PC-9 (cell line): ENCODE measurements at regions not wholly inside any gene's neighbourhood (a gene's known extent, or its start where the extent isn't known, plus 50 kb on each side); places are given as distances from the start of the nearest gene placed in this dataset.

Experiments used
- BruUV-seq: library from RNA; stranded (reverse); fragments of 400-500 nt; replicated peaks from 2 replicates; lab custom pipeline; 2021; lab: Mats Ljungman, UMichigan
- CTCF ChIA-PET: fragments of 300-600 bp; sonication (Branson Sonifier 250); formaldehyde crosslinking; loops from one replicate; lab custom pipeline; 2022; ENCODE audit warnings: antibody characterized with exemption; lab: Charles Lee
- POLR2A ChIA-PET: fragments of 300-600 bp; sonication (Branson Sonifier 250); formaldehyde crosslinking; loops from one replicate; lab custom pipeline; 2022; ENCODE audit warnings: antibody characterized with exemption; ENCODE audit not compliant: unreplicated experiment; lab: Charles Lee
- DNase-seq, 2 experiments: peaks; one replicate each; pipeline versions ENCODE4 v3.0.0 to v3.0.0-alpha.2; 2015 to 2022; ENCODE audit warnings: mixed read lengths in 1 of 2
- H2AFZ ChIP-seq: fragments of 200-600 bp; sonication (generic); 2 replicates; pipeline ENCODE4 v1.8.1; 2017; ENCODE audit warnings: antibody characterized with exemption
- H3F3A ChIP-seq: fragments of 200-600 bp; sonication (generic); 2 replicates; pipeline ENCODE4 v1.8.1; 2017; ENCODE audit warnings: antibody characterized with exemption, mild to moderate bottlenecking, low read depth; ENCODE audit not compliant: insufficient read depth
- H3K27ac ChIP-seq: fragments of 200-600 bp; sonication (generic); 2 replicates; pipeline ENCODE4 v1.6.1; 2016; ENCODE audit warnings: mixed run types
- H3K27me3 ChIP-seq: fragments of 200-600 bp; sonication (generic); 2 replicates; pipeline ENCODE4 v1.6.1; 2016; ENCODE audit warnings: low read depth, mixed run types; ENCODE audit not compliant: insufficient read depth
- H3K36me3 ChIP-seq: fragments of 200-600 bp; sonication (generic); 2 replicates; pipeline ENCODE4 v1.6.1; 2016; ENCODE audit warnings: low read depth, mixed run types
- H3K4me1 ChIP-seq: fragments of 200-600 bp; sonication (generic); replicated peaks from 2 replicates; pipeline ENCODE4 v1.6.1; 2016; ENCODE audit warnings: mixed run types; ENCODE audit not compliant: insufficient read depth
- H3K4me2 ChIP-seq: fragments of 200-600 bp; sonication (generic); 2 replicates; pipeline ENCODE4 v1.6.1; 2017; ENCODE audit warnings: mixed run types
- H3K4me3 ChIP-seq: fragments of 200-600 bp; sonication (generic); 2 replicates; pipeline ENCODE4 v1.6.1; 2016; ENCODE audit warnings: mixed run types
- H3K79me2 ChIP-seq: fragments of 200-600 bp; sonication (generic); 2 replicates; pipeline ENCODE4 v1.6.1; 2017; ENCODE audit warnings: low read depth, mixed run types
- H3K9me2 ChIP-seq: fragments of 200-600 bp; sonication (generic); 2 replicates; pipeline ENCODE4 v1.8.1; 2017; ENCODE audit warnings: mild to moderate bottlenecking; ENCODE audit not compliant: insufficient read depth
- H3K9me3 ChIP-seq: fragments of 200-600 bp; sonication (generic); 2 replicates; pipeline ENCODE4 v1.8.1; 2016; ENCODE audit warnings: low read depth; ENCODE audit not compliant: insufficient read depth
- H4K20me1 ChIP-seq: fragments of 200-600 bp; sonication (generic); 2 replicates; pipeline ENCODE4 v1.8.1; 2017; ENCODE audit not compliant: insufficient read depth
- CTCF ChIP-seq: fragments of 200-600 bp; sonication (generic); conservative IDR thresholded peaks from 2 replicates; pipeline ENCODE4 v1.6.1; 2017; ENCODE audit warnings: mixed run types, antibody characterized with exemption, mild to moderate bottlenecking, moderate library complexity
- EZH2 ChIP-seq: fragments of 200-600 bp; sonication (generic); IDR thresholded peaks from 2 replicates; pipeline ENCODE4 v1.8.0; 2017; ENCODE audit warnings: antibody characterized with exemption, low read depth
- intact Hi-C: fragments of 100-400 bp; cut with micrococcal nuclease; formaldehyde crosslinking; loops from one replicate; pipeline ENCODE4 v1.10.0; 2022; ENCODE audit not compliant: unreplicated experiment

GRCh38 chr4:123783151-123783790, 386.7 kb downstream of the SPRY1 start:
- no TSS peak for BruUV-seq
- H3K79me2 ChIP-seq = no peaks in the 10 kb centered on the region
- POLR2A ChIA-PET = no interaction called here
- no peak for DNase-seq
- H3K4me1 ChIP-seq = peaks cover 4% of the 10 kb centered on the region; the same call in 1 of the 2 replicates
- no peaks in the 10 kb centered on the region for H3K36me3 ChIP-seq
- CTCF ChIA-PET = no interaction called here
- no peak overlapping the region for H3K4me2 ChIP-seq
- H2AFZ ChIP-seq = no peak overlapping the region
- H3K9me3 ChIP-seq = no peaks in the 10 kb centered on the region
- H4K20me1 ChIP-seq = no peaks in the 10 kb centered on the region
- no peak for TF ChIP-seq CTCF
- TF ChIP-seq EZH2 = no peak
- no peak overlapping the region for H3K4me3 ChIP-seq
- no peaks in the 10 kb centered on the region for H3K9me2 ChIP-seq
- H3K27ac ChIP-seq = no peak overlapping the region
- 0 out of 2 replicates have a peak, but pooled peaks cover 5% of the 10 kb centered on the region for H3F3A ChIP-seq
- H3K27me3 ChIP-seq = no peaks in the 10 kb centered on the region
- intact Hi-C loops = no loop called here

GRCh38 chr4:123783921-123784320, 387.3 kb downstream of the SPRY1 start:
- TF ChIP-seq EZH2 (no peak), CTCF (no peak)
- Histone ChIP-seq H3K27me3 (no peaks in the 10 kb centered on the region), H3K4me1 (peaks cover 4% of the 10 kb centered on the region; the same call in 1 of the 2 replicates), H4K20me1 (no peaks in the 10 kb centered on the region), H3K9me2 (no peaks in the 10 kb centered on the region), H3K4me2 (no peak overlapping the region), H3K9me3 (no peaks in the 10 kb centered on the region), H3F3A (0 out of 2 replicates have a peak, but pooled peaks cover 5% of the 10 kb centered on the region), H2AFZ (no peak overlapping the region), H3K27ac (no peak overlapping the region), H3K79me2 (no peaks in the 10 kb centered on the region), H3K36me3 (no peaks in the 10 kb centered on the region), H3K4me3 (no peak overlapping the region)
- no peak for DNase-seq
- BruUV-seq = no TSS peak
- ChIA-PET CTCF (no interaction called here), POLR2A (no interaction called here)
- intact Hi-C loops = no loop called here

- no peak for DNase-seq
- Histone ChIP-seq H2AFZ (no peak overlapping the region), H3F3A (0 out of 2 replicates have a peak, but pooled peaks cover 5% of the 10 kb centered on the region), H3K4me3 (no peak overlapping the region), H3K4me1 (peaks cover 4% of the 10 kb centered on the region; the same call in 1 of the 2 replicates), H3K9me2 (no peaks in the 10 kb centered on the region), H3K9me3 (no peaks in the 10 kb centered on the region), H4K20me1 (no peaks in the 10 kb centered on the region), H3K36me3 (no peaks in the 10 kb centered on the region), H3K27me3 (no peaks in the 10 kb centered on the region), H3K27ac (no peak overlapping the region), H3K79me2 (no peaks in the 10 kb centered on the region), H3K4me2 (no peak overlapping the region)
- intact Hi-C loops = no loop called here
- TF ChIP-seq EZH2 = no peak
- no peak for TF ChIP-seq CTCF
- ChIA-PET POLR2A (no interaction called here), CTCF (no interaction called here)
- no TSS peak for BruUV-seq
Measured at GRCh38 chr4:123784626-123785025, 388.0 kb downstream of the SPRY1 start.
